ENCODE measurements at regions not wholly inside any gene's neighbourhood (a gene's known extent, or its start where the extent isn't known, plus 50 kb on each side); places are given as distances from the start of the nearest gene placed in this dataset.
"Not testable (repeated sequence)": the region's sequence is repeated elsewhere in the genome, so short reads cannot be mapped to it uniquely, and the experiment has no call there.

DNA sequence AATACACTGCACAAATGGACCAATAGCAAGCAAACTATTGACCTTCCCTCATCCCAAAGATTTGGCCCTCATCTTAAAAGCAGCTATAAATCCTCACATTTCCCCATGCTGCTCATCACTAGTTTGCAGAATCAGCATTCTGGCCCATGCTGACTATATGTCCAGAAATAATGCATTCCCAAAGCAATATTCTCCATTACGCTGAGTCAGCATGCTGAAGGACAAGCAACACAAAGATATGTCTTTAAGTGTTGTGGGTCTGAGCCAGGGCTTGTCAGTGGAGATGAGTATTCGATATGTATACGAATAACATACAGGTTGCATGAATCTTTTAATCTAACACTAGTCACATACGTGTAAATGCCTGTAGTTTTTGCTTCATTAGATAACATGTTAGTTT, 1045.0 kb upstream of the DDX18 start:
- no peak for DNase-seq (ENCODE audit: low spot score)

DNA sequence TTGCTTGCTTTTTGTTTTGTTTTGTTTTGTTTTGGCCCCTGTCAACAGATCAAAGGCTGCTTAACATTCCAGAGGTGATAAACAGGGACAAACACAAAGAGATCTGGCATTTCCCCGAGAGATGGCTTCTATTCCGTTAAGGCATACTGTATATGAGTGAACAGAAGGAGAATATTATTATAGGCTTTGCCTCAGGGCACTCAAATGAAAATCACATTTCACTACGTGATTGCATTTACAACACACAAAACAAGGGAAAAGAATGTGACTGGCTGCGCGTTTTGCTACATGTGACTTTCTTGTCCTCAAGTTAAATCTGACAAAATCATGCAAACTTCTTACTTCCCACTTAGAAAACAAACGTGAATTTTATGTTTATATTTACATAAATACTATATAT, 1037.9 kb upstream of the DDX18 start:
- no peak for DNase-seq (ENCODE audit: low spot score)

DNA sequence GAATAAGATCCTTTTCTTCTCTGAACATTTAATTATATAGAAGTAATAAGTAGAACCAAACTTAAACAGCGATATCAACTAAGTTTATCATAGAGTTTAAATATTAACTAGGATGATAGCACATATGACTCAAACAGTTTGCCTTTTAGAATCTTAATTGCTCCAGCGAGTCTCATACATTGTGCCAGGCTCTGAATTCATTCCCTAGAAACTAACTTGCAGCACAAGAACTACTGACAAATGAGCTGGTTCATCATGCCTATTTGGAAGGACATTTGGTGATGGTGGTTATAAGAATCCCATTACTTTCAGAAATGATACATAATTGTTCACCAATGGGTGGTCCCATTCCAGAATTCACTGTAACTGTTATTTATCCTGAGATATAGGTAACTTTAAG, 1026.6 kb upstream of the DDX18 start:
- DNase-seq (ENCODE audit: low spot score): no peak

DNA sequence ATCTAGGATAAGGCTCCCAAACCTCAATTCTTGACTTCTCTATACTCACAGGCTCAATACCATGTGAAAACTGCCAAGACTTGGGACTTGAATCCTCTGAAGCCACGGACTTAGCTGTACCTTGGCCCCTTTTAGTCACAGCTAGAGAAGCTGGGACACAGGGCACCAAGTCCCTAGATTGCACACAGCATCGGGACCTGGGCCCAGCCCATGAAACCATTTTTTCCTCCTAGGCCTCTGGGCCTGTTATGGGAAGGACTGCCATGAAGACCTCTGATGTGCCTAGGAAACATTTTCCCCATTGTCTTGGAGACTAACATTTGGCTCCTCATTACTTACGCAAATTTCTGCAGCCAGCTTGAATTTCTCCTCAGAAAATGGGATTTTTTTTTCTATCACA, 1011.8 kb upstream of the DDX18 start:
- no peak for DNase-seq (ENCODE audit: low spot score)

DNA sequence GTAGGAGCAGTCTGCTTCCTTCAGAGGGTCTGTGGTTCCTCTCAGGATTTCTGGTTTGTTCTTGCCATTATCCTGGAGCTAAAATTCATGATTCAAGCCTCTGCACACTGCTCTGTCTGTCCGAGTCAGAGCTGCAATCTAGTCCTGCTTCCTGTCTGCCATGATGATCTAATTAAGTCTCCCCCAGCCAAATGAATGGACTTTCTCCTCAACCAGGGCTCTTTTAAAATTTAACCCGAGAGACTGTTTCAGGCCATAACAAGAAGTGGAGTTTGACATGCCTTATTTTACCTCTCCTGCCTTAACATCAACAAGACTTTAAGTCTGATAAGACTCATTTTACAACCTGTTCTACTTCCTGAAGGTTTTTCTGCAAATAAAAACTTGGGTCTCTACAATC, 1009.6 kb upstream of the DDX18 start:
- DNase-seq (ENCODE audit: low spot score): no peak

DNA sequence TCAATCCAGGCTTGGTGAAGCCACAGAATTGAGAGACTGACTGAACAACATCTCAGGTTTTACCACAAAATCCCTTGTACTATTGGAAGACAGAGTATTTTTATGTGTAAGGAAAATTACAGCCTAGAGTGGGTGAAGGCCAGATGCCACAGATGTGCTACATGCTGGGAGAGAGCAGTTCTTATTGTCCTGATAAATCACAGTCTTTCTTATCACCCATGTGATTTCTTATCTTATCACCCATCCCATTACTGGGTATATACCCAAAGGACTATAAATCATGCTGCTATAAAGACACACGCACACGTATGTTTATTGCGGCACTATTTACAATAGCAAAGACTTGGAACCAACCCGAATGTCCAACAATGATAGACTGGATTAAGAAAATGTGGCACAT, 1008.0 kb upstream of the DDX18 start:
- not testable (repeated sequence) for DNase-seq (ENCODE audit: low spot score)

DNA sequence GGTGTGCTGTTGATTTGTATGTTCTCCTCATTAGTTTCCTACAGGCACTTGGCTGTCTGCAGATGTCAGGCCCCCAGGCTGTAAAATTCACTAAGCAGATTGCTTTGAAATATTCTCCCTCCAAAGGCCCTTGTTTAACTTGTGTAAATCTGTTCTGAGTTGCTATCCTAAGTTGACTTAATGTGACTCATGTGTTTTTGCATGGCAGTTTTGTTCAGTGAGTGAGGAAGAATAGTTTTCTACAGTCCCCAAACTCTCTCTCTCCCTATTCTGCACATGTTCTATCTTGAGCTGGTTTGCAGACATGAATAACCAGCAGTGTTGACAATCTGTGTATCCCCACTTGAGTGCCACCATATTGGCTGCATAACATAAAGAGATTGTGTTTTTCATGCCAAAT, 1005.4 kb upstream of the DDX18 start:
- DNase-seq (ENCODE audit: low spot score): no peak

DNA sequence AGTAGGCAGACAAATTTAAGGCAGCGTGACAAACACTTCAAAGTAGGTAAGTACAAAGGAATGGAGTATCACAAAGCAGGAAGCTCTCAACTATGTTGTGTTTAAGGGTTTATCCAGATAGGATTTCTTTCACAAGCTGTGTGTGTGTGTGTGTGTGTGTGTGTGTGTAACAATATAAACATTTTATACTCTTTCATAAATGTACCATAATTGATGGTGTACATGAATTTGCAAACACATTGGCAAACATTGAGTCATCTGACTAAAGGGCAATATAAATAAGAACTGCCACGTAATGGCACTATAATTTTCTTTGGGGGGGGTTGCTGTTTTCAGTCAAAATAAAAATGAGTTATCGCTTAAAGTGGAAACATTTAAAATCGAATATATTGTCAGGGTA, 1004.4 kb upstream of the DDX18 start:
- DNase-seq (ENCODE audit: low spot score): no peak

DNA sequence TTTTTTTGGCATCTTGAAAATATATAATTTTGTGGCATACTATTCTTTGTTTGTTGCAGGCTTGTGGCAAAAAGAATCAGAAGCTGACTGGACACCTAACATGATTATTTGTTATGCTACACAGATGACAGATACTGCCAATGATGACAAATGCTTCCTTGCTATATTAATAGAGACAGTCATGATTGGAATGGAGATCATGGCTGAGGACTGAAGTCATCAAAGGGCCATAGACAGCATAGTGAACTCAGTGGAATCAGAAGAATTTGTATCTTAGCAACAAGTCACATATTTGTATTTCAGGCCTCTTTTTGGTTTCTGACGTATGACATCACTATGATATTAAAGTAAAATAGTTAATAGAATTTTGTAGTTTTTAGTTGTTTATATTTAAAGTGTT, 1003.8 kb upstream of the DDX18 start:
- DNase-seq (ENCODE audit: low spot score): no peak

DNA sequence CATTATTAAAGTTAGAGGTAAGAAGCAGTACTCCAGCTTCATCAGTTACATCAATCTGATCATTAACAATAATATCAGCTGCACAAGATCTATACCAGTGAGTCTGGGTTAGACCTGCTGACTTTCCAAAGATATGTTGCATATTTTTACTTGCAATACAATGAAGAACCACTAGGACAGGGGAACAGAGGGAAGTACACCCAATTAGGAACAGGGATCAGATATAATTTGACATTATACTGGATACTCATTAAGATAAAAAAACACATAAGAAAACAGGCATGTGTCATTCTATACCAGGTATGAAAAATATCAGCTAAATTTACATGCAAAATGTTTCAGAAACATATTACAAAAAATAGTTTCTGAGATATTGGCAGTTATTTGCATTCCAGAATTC, 995.1 kb upstream of the DDX18 start:
- DNase-seq (ENCODE audit: low spot score): no peak

DNA sequence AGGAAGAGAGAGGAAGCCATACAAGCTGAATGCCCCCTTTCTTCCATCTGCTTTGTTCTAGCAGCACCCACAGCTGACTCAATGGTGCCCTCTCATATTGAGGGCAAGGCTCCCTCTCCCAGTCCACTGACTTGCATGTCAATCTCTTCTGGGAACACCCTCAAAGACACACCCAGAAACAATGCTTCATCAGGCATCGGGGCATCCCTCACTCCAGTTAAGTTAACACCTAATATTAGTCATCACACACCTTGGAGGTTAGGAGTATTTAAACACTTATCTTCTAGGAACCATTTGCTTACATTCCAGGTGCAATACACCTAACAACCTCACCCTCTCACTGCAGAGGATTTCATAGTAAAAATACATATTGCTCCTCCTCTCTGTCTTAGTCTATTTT, 993.5 kb upstream of the DDX18 start:
- no peak for DNase-seq (ENCODE audit: low spot score)

DNA sequence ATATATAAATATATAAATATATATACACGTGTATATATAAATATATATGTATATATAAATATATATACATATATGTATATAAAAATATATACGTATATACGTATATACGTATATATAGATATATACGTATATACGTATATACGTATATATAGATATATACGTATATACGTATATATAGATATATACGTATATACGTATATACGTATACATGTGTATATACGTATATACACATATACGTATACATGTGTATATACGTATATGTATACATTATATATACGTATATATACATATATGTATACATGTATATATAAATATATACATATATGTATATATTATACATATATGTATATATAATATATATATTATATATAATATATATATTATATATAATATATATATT, 984.9 kb upstream of the DDX18 start:
- DNase-seq (ENCODE audit: low spot score): not testable (repeated sequence)

DNA sequence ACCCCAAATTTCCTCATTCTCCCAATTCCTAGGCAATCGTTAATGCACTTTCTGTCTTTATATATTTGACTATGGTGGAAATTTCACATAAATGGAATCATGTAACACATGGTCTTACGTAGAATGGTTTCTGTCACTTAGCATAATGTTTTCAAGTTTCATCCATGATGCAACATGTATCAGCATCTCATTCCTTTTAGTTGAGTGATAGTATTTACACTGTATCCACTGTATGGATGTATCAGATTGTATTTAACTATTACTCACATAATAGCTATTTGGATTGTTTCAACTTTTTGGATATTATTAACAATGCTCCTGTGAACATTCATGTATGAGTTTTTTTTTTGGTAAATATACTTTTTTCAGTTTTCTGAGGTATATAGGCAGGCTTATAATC, 982.3 kb upstream of the DDX18 start:
- no peak for DNase-seq (ENCODE audit: low spot score)

DNA sequence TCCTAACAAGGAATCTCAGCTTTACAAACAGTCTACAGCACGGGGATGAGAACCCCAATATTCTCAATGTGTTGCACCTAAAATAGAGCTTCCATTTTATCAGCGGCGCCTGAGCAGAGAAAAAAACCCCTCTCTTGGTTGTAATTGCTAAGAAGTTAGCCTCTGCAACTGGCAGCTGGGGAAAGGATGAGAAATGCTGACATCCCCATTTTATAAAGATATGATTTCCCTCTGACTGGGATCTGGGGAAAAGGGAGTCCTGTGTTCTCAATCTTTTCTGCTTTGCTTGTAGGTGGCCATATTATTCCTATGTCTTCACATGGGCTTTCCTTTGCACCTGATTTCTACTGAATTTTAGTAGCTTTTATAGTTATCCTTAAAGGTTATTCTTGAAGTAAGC, 981.4 kb upstream of the DDX18 start:
- DNase-seq (ENCODE audit: low spot score): no peak

DNA sequence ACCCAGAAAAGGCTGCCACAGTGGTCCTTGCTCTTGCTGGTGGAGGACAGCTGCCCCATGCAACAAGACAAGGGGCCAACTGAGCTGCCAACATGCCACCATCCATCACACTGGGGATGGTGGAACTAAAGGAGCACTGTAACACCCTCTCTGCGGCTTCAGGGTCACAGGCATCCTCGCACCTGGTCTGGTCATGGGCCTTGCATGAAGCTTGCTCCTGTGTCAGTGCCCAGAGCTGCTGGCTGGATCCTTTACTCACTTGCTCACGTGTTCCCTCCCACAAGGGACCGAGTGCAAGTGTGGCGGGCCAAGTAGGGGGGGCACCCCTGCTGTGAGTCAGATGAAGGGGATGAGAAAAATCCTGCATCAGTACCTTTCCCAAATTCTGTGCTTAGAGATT, 972.3 kb upstream of the DDX18 start:
- DNase-seq (ENCODE audit: low spot score): no peak

DNA sequence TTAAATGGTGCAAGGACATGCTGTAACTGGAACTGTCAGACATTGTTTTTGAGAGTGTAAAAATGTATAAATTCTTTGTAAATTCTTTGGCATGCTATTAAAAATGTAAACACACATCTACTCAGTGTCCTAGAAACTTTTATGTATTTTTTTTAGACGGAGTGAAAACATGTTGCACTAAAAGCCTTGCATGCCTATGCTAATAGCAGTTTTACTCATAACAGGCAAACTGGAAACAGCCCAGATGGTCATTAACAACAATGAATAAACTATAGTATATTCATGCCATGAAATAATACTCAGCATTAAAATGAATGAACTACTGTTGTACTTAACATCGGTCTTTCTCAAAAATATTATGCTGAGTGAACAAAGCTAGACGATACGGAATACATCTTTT, 954.8 kb upstream of the DDX18 start:
- DNase-seq (ENCODE audit: low spot score): no peak

DNA sequence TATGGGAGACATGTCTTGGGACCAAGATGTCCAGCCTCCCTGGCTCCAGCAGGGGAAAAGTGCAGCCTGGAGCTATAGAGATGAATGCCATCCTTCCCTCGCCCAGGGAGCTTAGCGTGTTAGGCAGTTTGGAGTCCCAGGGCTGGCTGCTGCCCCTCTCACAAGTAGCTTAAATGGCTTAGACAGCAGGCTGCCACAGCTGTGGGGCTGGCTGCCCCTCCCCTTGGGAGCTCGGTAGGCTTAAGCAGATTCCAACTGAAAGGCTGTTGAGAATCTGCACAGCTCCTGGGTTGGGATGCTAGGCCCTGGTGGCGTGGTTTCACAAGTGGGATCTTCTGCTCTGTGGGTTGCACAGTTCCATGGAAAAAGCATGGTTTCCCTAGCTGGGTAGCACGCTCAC, 940.5 kb upstream of the DDX18 start:
- DNase-seq (ENCODE audit: low spot score): no peak

DNA sequence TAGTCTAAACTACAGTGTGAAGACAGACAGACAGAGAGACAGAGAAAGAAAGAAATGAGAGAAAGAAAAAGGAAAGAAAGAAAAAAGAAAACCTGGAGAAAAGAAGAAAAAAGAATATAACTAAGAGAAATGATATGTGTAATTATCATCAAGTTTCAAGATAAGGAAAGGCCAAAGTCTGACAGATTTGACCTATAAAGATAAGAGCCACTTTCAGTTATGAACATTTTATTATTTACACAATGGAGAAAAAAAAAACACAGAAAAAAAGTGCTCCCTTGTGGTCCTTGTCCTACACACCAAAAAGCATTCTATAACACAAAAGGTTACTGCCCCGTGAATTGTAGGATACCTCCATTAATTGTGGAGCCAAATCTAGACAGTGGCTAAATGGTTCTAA, 937.2 kb upstream of the DDX18 start:
- DNase-seq (ENCODE audit: low spot score): no peak

DNA sequence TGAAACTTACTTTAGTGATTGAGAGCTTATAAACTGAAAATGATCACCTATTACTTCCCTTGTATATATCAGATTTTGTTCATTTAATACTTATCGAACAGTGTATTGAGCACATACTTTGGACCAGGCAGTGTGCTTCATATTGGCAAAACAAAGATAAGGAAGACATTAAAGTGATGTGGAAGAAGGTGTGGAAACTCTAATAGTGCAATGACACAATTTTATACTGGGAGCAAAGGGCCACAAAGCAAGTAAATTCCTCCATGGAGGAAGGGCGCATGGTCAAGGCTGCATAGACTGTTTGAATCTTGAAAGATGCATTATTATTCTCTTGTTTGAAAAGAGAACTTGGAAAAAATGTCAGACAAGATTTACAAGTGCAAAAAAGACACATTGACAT, 936.5 kb upstream of the DDX18 start:
- no peak for DNase-seq (ENCODE audit: low spot score)

DNA sequence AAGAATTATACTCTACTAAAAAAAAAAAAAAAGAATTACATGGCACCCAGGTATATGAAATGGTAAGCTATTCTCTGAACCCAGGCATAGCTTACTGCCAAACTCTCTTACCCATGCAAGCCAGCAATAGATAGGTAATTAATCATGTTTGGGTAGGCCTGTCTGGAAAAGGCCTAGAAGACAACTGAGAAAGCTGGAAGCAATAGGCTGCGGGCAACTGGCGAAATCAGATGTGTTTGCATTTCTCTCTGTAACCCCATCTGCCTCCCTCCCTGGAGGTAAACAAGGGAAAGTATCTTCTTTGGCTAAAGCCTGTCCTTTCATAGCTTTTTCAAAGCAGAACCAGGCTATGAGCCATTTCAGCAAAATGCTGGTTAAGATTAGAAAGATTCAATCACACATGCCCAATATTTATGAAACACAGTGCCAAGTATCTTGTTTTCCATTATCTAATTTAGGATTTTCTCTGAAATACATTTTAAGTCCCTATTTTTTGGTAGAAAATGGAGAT, 934.8 kb upstream of the DDX18 start:
- peak; percentile 6 for DNase-seq (ENCODE audit: low spot score)

DNA sequence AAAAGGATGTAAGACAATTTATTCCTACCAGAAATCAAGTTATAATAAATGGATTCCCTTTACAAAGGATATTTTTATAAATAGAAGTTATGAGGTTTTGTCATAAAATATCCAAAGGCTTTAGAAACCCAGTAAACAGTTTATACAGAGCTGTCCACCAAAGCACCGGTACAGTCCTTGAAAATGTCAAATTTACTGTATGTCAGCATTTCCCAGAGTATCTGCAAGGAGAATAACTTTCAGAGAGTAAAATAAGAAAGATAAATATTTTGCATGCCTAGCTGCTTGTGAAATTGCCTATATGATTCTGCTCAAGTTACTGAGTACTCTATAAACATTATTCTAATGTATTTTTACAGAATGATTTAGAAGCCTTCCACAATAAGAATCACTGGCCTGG, 923.3 kb upstream of the DDX18 start:
- DNase-seq (ENCODE audit: low spot score): no peak

DNA sequence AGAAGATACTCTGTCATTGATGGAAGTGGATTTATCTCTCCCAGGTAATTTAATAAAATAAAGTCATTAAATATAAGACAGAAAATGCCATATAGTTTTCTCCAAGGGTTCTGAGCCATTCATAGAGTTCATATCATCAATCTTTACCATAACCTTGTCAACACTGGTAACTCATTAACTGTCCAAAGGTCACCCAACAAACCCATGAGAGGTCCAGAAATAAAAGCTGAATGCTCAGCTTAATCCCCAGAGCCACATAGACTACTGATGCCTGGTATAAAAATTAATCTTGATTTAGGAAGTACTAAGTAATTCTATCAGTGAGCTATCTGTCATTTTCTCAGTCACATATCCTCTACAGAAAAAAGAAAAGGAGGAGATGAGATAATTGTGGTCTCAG, 903.0 kb upstream of the DDX18 start:
- DNase-seq (ENCODE audit: low spot score): no peak

DNA sequence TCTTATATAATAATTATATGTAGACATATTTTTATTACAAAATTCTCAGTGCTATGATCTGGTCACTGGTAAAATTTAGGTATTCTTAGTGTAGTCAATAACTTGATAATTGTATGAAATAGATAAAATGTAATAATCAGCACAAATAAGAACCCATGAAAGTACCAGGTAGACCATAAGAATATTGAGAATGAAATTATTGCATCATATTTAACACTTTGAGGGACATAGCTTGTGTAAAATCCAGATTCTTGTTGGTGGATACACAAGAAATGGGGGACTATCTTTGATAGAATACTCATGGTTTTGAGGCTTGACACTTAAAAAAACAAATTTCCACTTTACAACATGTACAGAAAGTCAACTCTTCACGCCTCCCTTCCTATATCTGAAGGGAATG, 898.8 kb upstream of the DDX18 start:
- no peak for DNase-seq (ENCODE audit: low spot score)

DNA sequence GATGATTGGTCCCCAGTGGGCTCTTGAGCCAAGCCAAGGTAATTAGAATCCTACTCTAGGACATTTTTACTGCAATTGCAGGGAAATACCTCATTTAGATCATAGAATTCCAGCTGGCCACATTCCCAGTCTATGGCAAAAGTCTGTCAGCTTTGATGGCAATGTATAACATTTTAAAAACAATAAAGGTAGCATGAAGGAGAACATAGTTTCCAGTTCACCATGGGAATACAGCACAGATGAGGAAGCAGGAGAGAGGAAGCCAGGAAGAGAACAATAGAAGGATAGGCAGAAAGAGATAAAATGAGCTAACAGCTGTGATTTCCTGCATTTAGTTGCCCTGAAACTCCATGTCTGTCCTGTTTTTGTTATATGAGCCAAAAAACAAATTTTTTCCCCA, 897.3 kb upstream of the DDX18 start:
- no peak for DNase-seq (ENCODE audit: low spot score)

DNA sequence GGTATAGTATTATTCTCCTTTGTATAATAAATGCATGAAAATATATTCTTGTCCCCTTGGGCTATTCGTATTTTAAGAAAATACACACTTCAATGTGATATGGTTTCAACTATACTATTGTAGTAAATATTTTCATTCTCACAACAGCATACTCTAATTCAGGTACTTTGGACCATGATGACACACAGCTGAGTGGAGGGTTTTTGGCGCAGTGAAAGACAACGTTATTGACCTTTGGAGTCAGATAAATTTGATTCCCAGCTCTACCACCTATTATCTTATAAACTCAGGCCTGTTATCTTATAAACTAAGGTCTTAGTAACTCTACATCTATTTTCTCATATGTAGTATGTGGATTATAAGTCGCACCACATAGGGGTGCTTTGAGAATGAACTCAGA, 895.9 kb upstream of the DDX18 start:
- no peak for DNase-seq (ENCODE audit: low spot score)
